Neural cell (in vitro differentiated cells): ENCODE measurements at regions not wholly inside any gene's neighbourhood (a gene's known extent, or its start where the extent isn't known, plus 50 kb on each side); places are given as distances from the start of the nearest gene placed in this dataset.
"Not testable (repeated sequence)": the region's sequence is repeated elsewhere in the genome, so short reads cannot be mapped to it uniquely, and the experiment has no call there.

ENCODE experiments used
- EP300 ChIP-seq: fragments of 450-650 bp; conservative IDR thresholded peaks from 2 replicates; pipeline ENCODE4 v1.6.1; 2014; ENCODE audit warnings: antibody characterized with exemption, mild to moderate bottlenecking, moderate library complexity; ENCODE audit not compliant: poor library complexity, severe bottlenecking
- MXI1 ChIP-seq: fragments of 450-650 bp; conservative IDR thresholded peaks from 2 replicates; pipeline ENCODE4 v1.6.1; 2014; ENCODE audit warnings: antibody characterized with exemption, mild to moderate bottlenecking; ENCODE audit not compliant: poor library complexity, severe bottlenecking
- POLR2AphosphoS5 ChIP-seq: IDR thresholded peaks from 2 replicates; pipeline ENCODE4 v1.6.1; 2012
- TAF1 ChIP-seq: IDR thresholded peaks from 2 replicates; pipeline ENCODE4 v1.6.1; 2012; ENCODE audit warnings: low read depth
- TF ChIP-seq, protein P1 (sequence below): fragments of 450-650 bp; IDR thresholded peaks from 2 replicates; pipeline ENCODE4 v1.5.1; 2014; ENCODE audit warnings: antibody characterized with exemption, mild to moderate bottlenecking, moderate library complexity; ENCODE audit not compliant: poor library complexity, severe bottlenecking

DNA sequence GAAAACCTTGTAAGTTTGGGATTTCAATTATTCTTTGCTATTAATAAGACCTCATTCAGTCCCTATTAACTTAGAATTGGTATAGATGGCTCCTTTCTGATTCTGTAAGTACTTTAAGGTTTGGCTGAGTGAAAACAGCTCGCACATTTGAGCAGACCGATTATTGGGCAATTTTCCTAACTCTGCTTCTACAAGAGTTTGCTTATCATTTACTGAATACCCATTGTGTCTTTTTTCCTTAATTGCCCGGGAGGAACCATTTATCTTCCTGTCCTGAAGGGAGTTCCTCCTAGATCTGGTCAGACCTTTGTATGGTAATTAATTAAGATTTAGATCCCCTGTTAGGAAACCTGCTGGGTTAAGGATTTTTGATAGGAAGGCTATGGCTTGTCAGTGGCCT is 92.8 kb downstream of the EBLN2 start:
- not testable (repeated sequence) for TF ChIP-seq POLR2AphosphoS5, EP300, TAF1, MXI1
- TF ChIP-seq, protein P1, sequence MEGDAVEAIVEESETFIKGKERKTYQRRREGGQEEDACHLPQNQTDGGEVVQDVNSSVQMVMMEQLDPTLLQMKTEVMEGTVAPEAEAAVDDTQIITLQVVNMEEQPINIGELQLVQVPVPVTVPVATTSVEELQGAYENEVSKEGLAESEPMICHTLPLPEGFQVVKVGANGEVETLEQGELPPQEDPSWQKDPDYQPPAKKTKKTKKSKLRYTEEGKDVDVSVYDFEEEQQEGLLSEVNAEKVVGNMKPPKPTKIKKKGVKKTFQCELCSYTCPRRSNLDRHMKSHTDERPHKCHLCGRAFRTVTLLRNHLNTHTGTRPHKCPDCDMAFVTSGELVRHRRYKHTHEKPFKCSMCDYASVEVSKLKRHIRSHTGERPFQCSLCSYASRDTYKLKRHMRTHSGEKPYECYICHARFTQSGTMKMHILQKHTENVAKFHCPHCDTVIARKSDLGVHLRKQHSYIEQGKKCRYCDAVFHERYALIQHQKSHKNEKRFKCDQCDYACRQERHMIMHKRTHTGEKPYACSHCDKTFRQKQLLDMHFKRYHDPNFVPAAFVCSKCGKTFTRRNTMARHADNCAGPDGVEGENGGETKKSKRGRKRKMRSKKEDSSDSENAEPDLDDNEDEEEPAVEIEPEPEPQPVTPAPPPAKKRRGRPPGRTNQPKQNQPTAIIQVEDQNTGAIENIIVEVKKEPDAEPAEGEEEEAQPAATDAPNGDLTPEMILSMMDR: not testable (repeated sequence)
